GM12872 (cell line): ENCODE measurements at regions not wholly inside any gene's neighbourhood (a gene's known extent, or its start where the extent isn't known, plus 50 kb on each side); places are given as distances from the start of the nearest gene placed in this dataset.

Experiments used
- CTCF ChIP-seq: IDR thresholded peaks from 3 replicates; pipeline ENCODE4 v1.5.1; 2011; ENCODE audit warnings: low read depth, mild to moderate bottlenecking, low read length, moderate library complexity; ENCODE audit not compliant: insufficient read depth

- no peak for TF ChIP-seq CTCF
Observed at GRCh38 chr2:103734911-103735310, 973.1 kb downstream of the TMEM182 start.

GRCh38 chr2:103738108-103738507, 976.3 kb downstream of the TMEM182 start:
- no peak for TF ChIP-seq CTCF

- TF ChIP-seq CTCF = no peak
Observed at GRCh38 chr2:103738606-103739005, 976.8 kb downstream of the TMEM182 start.

- no peak for TF ChIP-seq CTCF
Observed at GRCh38 chr2:103739186-103739585, 977.4 kb downstream of the TMEM182 start.

- no peak for TF ChIP-seq CTCF
Observed at GRCh38 chr2:103739921-103740320, 978.1 kb downstream of the TMEM182 start.

GRCh38 chr2:103740631-103741030, 978.8 kb downstream of the TMEM182 start:
- no peak for TF ChIP-seq CTCF

GRCh38 chr2:103743195-103743594, 981.4 kb downstream of the TMEM182 start:
- no peak for TF ChIP-seq CTCF

- no peak for TF ChIP-seq CTCF
Observed at GRCh38 chr2:103754530-103754929, 992.7 kb downstream of the TMEM182 start.
